ENCODE measurements at regions not wholly inside any gene's neighbourhood (a gene's known extent, or its start where the extent isn't known, plus 50 kb on each side); places are given as distances from the start of the nearest gene placed in this dataset.

DNA sequence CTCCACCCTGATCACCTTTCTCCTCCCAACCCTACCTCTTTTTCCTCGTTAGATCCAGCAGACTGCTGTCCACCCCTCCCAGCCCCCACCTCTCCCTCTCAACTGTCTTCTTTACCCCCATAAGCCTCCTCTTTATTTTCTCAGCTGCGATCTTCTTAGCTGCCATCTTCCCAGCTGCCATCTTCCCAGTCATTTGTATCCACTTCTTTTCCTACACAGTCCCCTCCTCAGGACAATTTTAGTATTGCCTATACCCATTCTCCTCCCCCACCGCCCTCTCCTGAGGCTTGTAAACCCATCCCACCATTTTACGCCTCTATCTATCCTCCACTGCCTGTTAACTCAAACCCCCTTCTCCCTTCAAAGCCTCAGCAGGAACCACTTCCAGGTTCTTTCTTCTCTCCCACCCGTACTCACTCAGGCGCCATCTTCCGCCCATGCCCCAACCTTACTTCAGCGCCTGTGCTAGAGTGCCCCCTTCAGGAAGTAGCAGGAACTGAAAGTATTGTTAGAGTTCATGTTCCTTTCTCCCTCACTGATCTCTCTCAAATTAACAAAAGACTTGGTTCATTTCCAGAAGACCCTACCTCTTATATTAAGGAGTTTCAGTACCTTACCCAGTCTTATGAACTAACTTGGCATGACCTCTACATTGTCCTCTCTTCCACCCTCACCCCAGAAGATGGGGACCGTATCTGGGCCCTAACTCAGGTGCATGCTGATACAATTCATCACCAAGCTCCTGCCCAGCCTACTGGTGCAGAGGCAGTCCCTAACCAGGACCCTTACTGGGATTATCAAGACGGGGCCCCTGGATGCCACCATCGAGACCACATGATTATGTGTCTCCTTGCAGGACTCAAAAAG lies 236.0 kb downstream of the ADGRG6 start (continued):
- TF ChIP-seq ZNF518A (tag by site-specific recombination; conservative IDR thresholded peaks at IDR 0.05; ENCODE audit: low read depth) (0 out of 2 replicates have a peak, but pooled peaks have one; percentile 39), MEIS1 (CRISPR knock-in tag; IDR thresholded peaks at IDR 0.05; ENCODE audit: borderline replicate concordance) (no peak), ZNF473 (tag by site-specific recombination; IDR thresholded peaks at IDR 0.05) (no peak), EGR2 (tag by site-specific recombination; IDR thresholded peaks at IDR 0.05; ENCODE audit: low read depth) (peak; percentile 40; the same call in 1 of the 2 replicates), ZXDB (tag by site-specific recombination; IDR thresholded peaks at IDR 0.05) (0 out of 2 replicates have a peak, but pooled peaks have one; percentile 15), ZNF175 (tag by site-specific recombination; IDR thresholded peaks at IDR 0.05) (no peak), ZNF148 (tag by site-specific recombination; IDR thresholded peaks at IDR 0.05; ENCODE audit: borderline replicate concordance) (no peak), ZSCAN18 (tag by site-specific recombination; IDR thresholded peaks at IDR 0.05) (no peak), ZNF654 (tag by site-specific recombination; IDR thresholded peaks at IDR 0.05; ENCODE audit: low read depth) (peak; percentile 77), ZNF571 (tag by site-specific recombination; IDR thresholded peaks at IDR 0.05) (no peak)
- TF ChIP-seq, protein P1, sequence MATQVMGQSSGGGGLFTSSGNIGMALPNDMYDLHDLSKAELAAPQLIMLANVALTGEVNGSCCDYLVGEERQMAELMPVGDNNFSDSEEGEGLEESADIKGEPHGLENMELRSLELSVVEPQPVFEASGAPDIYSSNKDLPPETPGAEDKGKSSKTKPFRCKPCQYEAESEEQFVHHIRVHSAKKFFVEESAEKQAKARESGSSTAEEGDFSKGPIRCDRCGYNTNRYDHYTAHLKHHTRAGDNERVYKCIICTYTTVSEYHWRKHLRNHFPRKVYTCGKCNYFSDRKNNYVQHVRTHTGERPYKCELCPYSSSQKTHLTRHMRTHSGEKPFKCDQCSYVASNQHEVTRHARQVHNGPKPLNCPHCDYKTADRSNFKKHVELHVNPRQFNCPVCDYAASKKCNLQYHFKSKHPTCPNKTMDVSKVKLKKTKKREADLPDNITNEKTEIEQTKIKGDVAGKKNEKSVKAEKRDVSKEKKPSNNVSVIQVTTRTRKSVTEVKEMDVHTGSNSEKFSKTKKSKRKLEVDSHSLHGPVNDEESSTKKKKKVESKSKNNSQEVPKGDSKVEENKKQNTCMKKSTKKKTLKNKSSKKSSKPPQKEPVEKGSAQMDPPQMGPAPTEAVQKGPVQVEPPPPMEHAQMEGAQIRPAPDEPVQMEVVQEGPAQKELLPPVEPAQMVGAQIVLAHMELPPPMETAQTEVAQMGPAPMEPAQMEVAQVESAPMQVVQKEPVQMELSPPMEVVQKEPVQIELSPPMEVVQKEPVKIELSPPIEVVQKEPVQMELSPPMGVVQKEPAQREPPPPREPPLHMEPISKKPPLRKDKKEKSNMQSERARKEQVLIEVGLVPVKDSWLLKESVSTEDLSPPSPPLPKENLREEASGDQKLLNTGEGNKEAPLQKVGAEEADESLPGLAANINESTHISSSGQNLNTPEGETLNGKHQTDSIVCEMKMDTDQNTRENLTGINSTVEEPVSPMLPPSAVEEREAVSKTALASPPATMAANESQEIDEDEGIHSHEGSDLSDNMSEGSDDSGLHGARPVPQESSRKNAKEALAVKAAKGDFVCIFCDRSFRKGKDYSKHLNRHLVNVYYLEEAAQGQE (tag by site-specific recombination; IDR thresholded peaks at IDR 0.05): peak; percentile 43; the same call in 1 of the 2 replicates
- TF ChIP-seq, protein P2, sequence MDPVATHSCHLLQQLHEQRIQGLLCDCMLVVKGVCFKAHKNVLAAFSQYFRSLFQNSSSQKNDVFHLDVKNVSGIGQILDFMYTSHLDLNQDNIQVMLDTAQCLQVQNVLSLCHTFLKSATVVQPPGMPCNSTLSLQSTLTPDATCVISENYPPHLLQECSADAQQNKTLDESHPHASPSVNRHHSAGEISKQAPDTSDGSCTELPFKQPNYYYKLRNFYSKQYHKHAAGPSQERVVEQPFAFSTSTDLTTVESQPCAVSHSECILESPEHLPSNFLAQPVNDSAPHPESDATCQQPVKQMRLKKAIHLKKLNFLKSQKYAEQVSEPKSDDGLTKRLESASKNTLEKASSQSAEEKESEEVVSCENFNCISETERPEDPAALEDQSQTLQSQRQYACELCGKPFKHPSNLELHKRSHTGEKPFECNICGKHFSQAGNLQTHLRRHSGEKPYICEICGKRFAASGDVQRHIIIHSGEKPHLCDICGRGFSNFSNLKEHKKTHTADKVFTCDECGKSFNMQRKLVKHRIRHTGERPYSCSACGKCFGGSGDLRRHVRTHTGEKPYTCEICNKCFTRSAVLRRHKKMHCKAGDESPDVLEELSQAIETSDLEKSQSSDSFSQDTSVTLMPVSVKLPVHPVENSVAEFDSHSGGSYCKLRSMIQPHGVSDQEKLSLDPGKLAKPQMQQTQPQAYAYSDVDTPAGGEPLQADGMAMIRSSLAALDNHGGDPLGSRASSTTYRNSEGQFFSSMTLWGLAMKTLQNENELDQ (tag by site-specific recombination; IDR thresholded peaks at IDR 0.05; ENCODE audit: low read depth): no peak

All from HEK293 (cell line).